Activated CD8-positive, alpha-beta T cell treated with anti-CD3 and anti-CD28 coated beads for 36 hours (primary cell): ENCODE measurements at regions not wholly inside any gene's neighbourhood (a gene's known extent, or its start where the extent isn't known, plus 50 kb on each side); places are given as distances from the start of the nearest gene placed in this dataset.

Experiments
- ATAC-seq: fragments of 200-7000 bp; cut with Tn5 transposase; one replicate; pipeline ENCODE4 v1.10.0; 2021; ENCODE audit warnings: mild to moderate bottlenecking, moderate library complexity
- CTCF ChIA-PET: fragments of 350-600 bp; sonication (Branson Sonifier 250); formaldehyde crosslinking; loops from one replicate; lab custom pipeline; 2021; ENCODE audit warnings: antibody characterized with exemption; lab: Charles Lee
- POLR2A ChIA-PET: fragments of 350-600 bp; sonication (Branson Sonifier 250); formaldehyde crosslinking; loops from one replicate; lab custom pipeline; 2021; ENCODE audit warnings: antibody characterized with exemption; lab: Charles Lee
- DNase-seq: peaks from one replicate; pipeline ENCODE4 v3.0.0-alpha.2; 2020
- H3K27ac Mint-ChIP-seq: one replicate; pipeline ENCODE4 v1.8.0; 2021; ENCODE audit warnings: mild to moderate bottlenecking, mixed read lengths
- H3K27me3 Mint-ChIP-seq: one replicate; pipeline ENCODE4 v1.8.0; 2021; ENCODE audit warnings: mixed read lengths
- H3K36me3 Mint-ChIP-seq: one replicate; pipeline ENCODE4 v1.8.0; 2021; ENCODE audit warnings: low read depth, mixed read lengths
- H3K4me1 Mint-ChIP-seq: one replicate; pipeline ENCODE4 v1.8.0; 2021; ENCODE audit warnings: low read depth, mixed read lengths
- H3K4me3 Mint-ChIP-seq: one replicate; pipeline ENCODE4 v1.8.0; 2021; ENCODE audit warnings: mild to moderate bottlenecking, moderate library complexity, mixed read lengths
- H3K9me3 Mint-ChIP-seq: one replicate; pipeline ENCODE4 v1.8.0; 2021; ENCODE audit warnings: mixed read lengths
- CTCF ChIP-seq: fragments of 200-600 bp; IDR thresholded peaks from one replicate; pipeline ENCODE4 v1.8.0; 2022; ENCODE audit warnings: antibody characterized with exemption, mild to moderate bottlenecking
- intact Hi-C: fragments of 100-400 bp; cut with micrococcal nuclease; formaldehyde crosslinking; loops from one replicate; pipeline ENCODE4 v1.10.0; 2022

- Mint-ChIP-seq H3K27ac (no peak overlapping the region), H3K27me3 (no peaks in the 10 kb centered on the region), H3K9me3 (peaks cover 14% of the 10 kb centered on the region), H3K4me3 (no peak overlapping the region), H3K36me3 (no peaks in the 10 kb centered on the region), H3K4me1 (peaks cover 2% of the 10 kb centered on the region)
- ChIA-PET CTCF (no interaction called here), POLR2A (no interaction called here)
- intact Hi-C loops = no loop called here
- ATAC-seq (no peak), DNase-seq (no peak)
- TF ChIP-seq CTCF = no peak
Observed at GRCh38 chr14:84107835-84108343, 1422.1 kb upstream of the FLRT2 start.

GRCh38 chr14:84108746-84109457 is 1421.0 kb upstream of the FLRT2 start:
- Mint-ChIP-seq H3K4me3 (no peak overlapping the region), H3K9me3 (peaks cover 14% of the 10 kb centered on the region), H3K27ac (no peak overlapping the region), H3K4me1 (peaks cover 2% of the 10 kb centered on the region), H3K36me3 (no peaks in the 10 kb centered on the region), H3K27me3 (no peaks in the 10 kb centered on the region)
- no peak for TF ChIP-seq CTCF
- CTCF ChIA-PET = no interaction called here
- ATAC-seq = peak; percentile 47
- no peak for DNase-seq
- POLR2A ChIA-PET = no interaction called here
- intact Hi-C loops = no loop called here

- CTCF ChIA-PET = no interaction called here
- DNase-seq = no peak
- intact Hi-C loops = no loop called here
- no peak for ATAC-seq
- no peak overlapping the region for H3K27ac Mint-ChIP-seq
- H3K4me1 Mint-ChIP-seq = peaks cover 2% of the 10 kb centered on the region
- no peak for TF ChIP-seq CTCF
- H3K36me3 Mint-ChIP-seq = no peaks in the 10 kb centered on the region
- no peaks in the 10 kb centered on the region for H3K27me3 Mint-ChIP-seq
- no peak overlapping the region for H3K4me3 Mint-ChIP-seq
- H3K9me3 Mint-ChIP-seq = peaks cover 18% of the 10 kb centered on the region
- POLR2A ChIA-PET = no interaction called here
Observed at GRCh38 chr14:84112589-84112988, 1417.4 kb upstream of the FLRT2 start.

- no peak for TF ChIP-seq CTCF
- no peak overlapping the region for H3K4me3 Mint-ChIP-seq
- H3K36me3 Mint-ChIP-seq = no peaks in the 10 kb centered on the region
- intact Hi-C loops = no loop called here
- peaks cover 2% of the 10 kb centered on the region for H3K9me3 Mint-ChIP-seq
- no peaks in the 10 kb centered on the region for H3K4me1 Mint-ChIP-seq
- CTCF ChIA-PET = no interaction called here
- DNase-seq = no peak
- no peaks in the 10 kb centered on the region for H3K27me3 Mint-ChIP-seq
- POLR2A ChIA-PET = no interaction called here
- ATAC-seq = no peak
- no peak overlapping the region for H3K27ac Mint-ChIP-seq
Observed at GRCh38 chr14:84125676-84126075, 1404.3 kb upstream of the FLRT2 start.

- no peak overlapping the region for H3K4me3 Mint-ChIP-seq
- ATAC-seq = no peak
Observed at GRCh38 chr14:84127495-84127894, 1402.4 kb upstream of the FLRT2 start.

More at GRCh38 chr14:84127495-84127894, 1402.4 kb upstream of the FLRT2 start:
- intact Hi-C loops = no loop called here
- peaks cover 5% of the 10 kb centered on the region for H3K9me3 Mint-ChIP-seq
- no peak for DNase-seq
- TF ChIP-seq CTCF = no peak
- H3K27ac Mint-ChIP-seq = no peak overlapping the region
- H3K27me3 Mint-ChIP-seq = no peaks in the 10 kb centered on the region
- H3K4me1 Mint-ChIP-seq = no peaks in the 10 kb centered on the region
- POLR2A ChIA-PET = no interaction called here
- CTCF ChIA-PET = no interaction called here
- no peaks in the 10 kb centered on the region for H3K36me3 Mint-ChIP-seq
